8988T (cell line): ENCODE measurements at regions not wholly inside any gene's neighbourhood (a gene's known extent, or its start where the extent isn't known, plus 50 kb on each side); places are given as distances from the start of the nearest gene placed in this dataset.

ENCODE experiments used
- DNase-seq: peaks from one replicate; pipeline ENCODE4 v3.0.0; 2011

GRCh38 chr3:127337911-127338531, 50.2 kb upstream of the PRR20G start:
- no peak for DNase-seq
